HG02938 (cell line): ENCODE measurements at regions not wholly inside any gene's neighbourhood (a gene's known extent, or its start where the extent isn't known, plus 50 kb on each side); places are given as distances from the start of the nearest gene placed in this dataset.

ENCODE experiments used
- ATAC-seq: cut with Tn5 transposase; IDR thresholded peaks from one replicate; pipeline ENCODE4 v1.9.1; 2021; ENCODE audit warnings: mild to moderate bottlenecking, moderate library complexity; ENCODE audit not compliant: unreplicated experiment

GRCh38 chr6:40759838-40760237 is 172.7 kb upstream of the LRFN2 start:
- ATAC-seq = no peak

GRCh38 chr6:40759264-40759663 is 172.1 kb upstream of the LRFN2 start:
- no peak for ATAC-seq

GRCh38 chr6:40755749-40756452 is 168.7 kb upstream of the LRFN2 start:
- no peak for ATAC-seq

GRCh38 chr6:40755046-40755681 is 168.0 kb upstream of the LRFN2 start:
- no peak for ATAC-seq

GRCh38 chr6:40754461-40755045 is 167.4 kb upstream of the LRFN2 start:
- no peak for ATAC-seq

GRCh38 chr6:40753675-40754448 is 166.7 kb upstream of the LRFN2 start:
- no peak for ATAC-seq

GRCh38 chr6:40753048-40753447 is 165.9 kb upstream of the LRFN2 start:
- ATAC-seq = no peak

GRCh38 chr6:40744835-40745234 is 157.7 kb upstream of the LRFN2 start:
- ATAC-seq = no peak

GRCh38 chr6:40743690-40744446 is 156.7 kb upstream of the LRFN2 start:
- ATAC-seq = no peak

- ATAC-seq = no peak
Measured at GRCh38 chr6:40743226-40743625, 156.1 kb upstream of the LRFN2 start.

- no peak for ATAC-seq
Measured at GRCh38 chr6:40740518-40740917, 153.4 kb upstream of the LRFN2 start.

GRCh38 chr6:40738551-40739193 is 151.5 kb upstream of the LRFN2 start:
- ATAC-seq = no peak

GRCh38 chr6:40735521-40735920 is 148.4 kb upstream of the LRFN2 start:
- ATAC-seq = no peak

- no peak for ATAC-seq
Measured at GRCh38 chr6:40735121-40735520, 148.0 kb upstream of the LRFN2 start.

GRCh38 chr6:40734607-40735006 is 147.4 kb upstream of the LRFN2 start:
- no peak for ATAC-seq

- no peak for ATAC-seq
Measured at GRCh38 chr6:40733770-40734396, 146.7 kb upstream of the LRFN2 start.

- no peak for ATAC-seq
Measured at GRCh38 chr6:40733290-40733689, 146.1 kb upstream of the LRFN2 start.

GRCh38 chr6:40732878-40733277 is 145.7 kb upstream of the LRFN2 start:
- no peak for ATAC-seq

GRCh38 chr6:40728643-40729042 is 141.5 kb upstream of the LRFN2 start:
- ATAC-seq = no peak

GRCh38 chr6:40727271-40727670 is 140.1 kb upstream of the LRFN2 start:
- no peak for ATAC-seq
